HG02759 (cell line): ENCODE measurements at regions not wholly inside any gene's neighbourhood (a gene's known extent, or its start where the extent isn't known, plus 50 kb on each side); places are given as distances from the start of the nearest gene placed in this dataset.
"Not testable (repeated sequence)": the region's sequence is repeated elsewhere in the genome, so short reads cannot be mapped to it uniquely, and the experiment has no call there.

Experiments used
- ATAC-seq: cut with Tn5 transposase; IDR thresholded peaks from one replicate; pipeline ENCODE4 v1.9.1; 2021; ENCODE audit warnings: mild to moderate bottlenecking, moderate library complexity; ENCODE audit not compliant: unreplicated experiment

- ATAC-seq: no peak
These were observed 817.7 kb upstream of the B3GALT2 start for GRCh38 chr1:194004146-194004545.

- ATAC-seq: not testable (repeated sequence)
These were observed 815.4 kb upstream of the B3GALT2 start for GRCh38 chr1:194001726-194002350.

- no peak for ATAC-seq
These were observed 802.5 kb upstream of the B3GALT2 start for GRCh38 chr1:193988885-193989284.

- ATAC-seq: no peak
These were observed 792.8 kb upstream of the B3GALT2 start for GRCh38 chr1:193979219-193979618.

- ATAC-seq: no peak
These were observed 787.9 kb upstream of the B3GALT2 start for GRCh38 chr1:193974286-193974798.

GRCh38 chr1:193973428-193973827 is 787.0 kb upstream of the B3GALT2 start:
- no peak for ATAC-seq

- ATAC-seq: no peak
These were observed 785.2 kb upstream of the B3GALT2 start for GRCh38 chr1:193971595-193971994.

GRCh38 chr1:193960499-193960898 is 774.1 kb upstream of the B3GALT2 start:
- ATAC-seq: no peak

- no peak for ATAC-seq
These were observed 773.6 kb upstream of the B3GALT2 start for GRCh38 chr1:193960040-193960439.

GRCh38 chr1:193957556-193958095 is 771.2 kb upstream of the B3GALT2 start:
- no peak for ATAC-seq

GRCh38 chr1:193952778-193953374 is 766.5 kb upstream of the B3GALT2 start:
- ATAC-seq: no peak

GRCh38 chr1:193951984-193952383 is 765.6 kb upstream of the B3GALT2 start:
- ATAC-seq: no peak

GRCh38 chr1:193944454-193944853 is 758.0 kb upstream of the B3GALT2 start:
- no peak for ATAC-seq

GRCh38 chr1:193940176-193940575 is 753.8 kb upstream of the B3GALT2 start:
- ATAC-seq: no peak

- ATAC-seq: no peak
These were observed 753.2 kb upstream of the B3GALT2 start for GRCh38 chr1:193939585-193939984.

GRCh38 chr1:193937308-193937707 is 750.9 kb upstream of the B3GALT2 start:
- no peak for ATAC-seq

GRCh38 chr1:193932979-193933378 is 746.6 kb upstream of the B3GALT2 start:
- no peak for ATAC-seq

GRCh38 chr1:193931356-193931755 is 744.9 kb upstream of the B3GALT2 start:
- no peak for ATAC-seq

- ATAC-seq: no peak
These were observed 743.1 kb upstream of the B3GALT2 start for GRCh38 chr1:193929374-193930033.

GRCh38 chr1:193927550-193927949 is 741.1 kb upstream of the B3GALT2 start:
- no peak for ATAC-seq

GRCh38 chr1:193926956-193927355 is 740.5 kb upstream of the B3GALT2 start:
- no peak for ATAC-seq

GRCh38 chr1:193919827-193920226 is 733.4 kb upstream of the B3GALT2 start:
- no peak for ATAC-seq
